SK-N-MC (cell line): ENCODE measurements at regions not wholly inside any gene's neighbourhood (a gene's known extent, or its start where the extent isn't known, plus 50 kb on each side); places are given as distances from the start of the nearest gene placed in this dataset.

Source experiments
- EZH2 ChIP-seq: fragments of 200-600 bp; sonication (generic); IDR thresholded peaks from one replicate; pipeline ENCODE4 v1.6.1; 2017; ENCODE audit warnings: antibody characterized with exemption
- POLR2AphosphoS5 ChIP-seq: IDR thresholded peaks from 2 replicates; pipeline ENCODE4 v1.6.1; 2012; ENCODE audit warnings: mild to moderate bottlenecking, low read depth, low read length, borderline replicate concordance

DNA sequence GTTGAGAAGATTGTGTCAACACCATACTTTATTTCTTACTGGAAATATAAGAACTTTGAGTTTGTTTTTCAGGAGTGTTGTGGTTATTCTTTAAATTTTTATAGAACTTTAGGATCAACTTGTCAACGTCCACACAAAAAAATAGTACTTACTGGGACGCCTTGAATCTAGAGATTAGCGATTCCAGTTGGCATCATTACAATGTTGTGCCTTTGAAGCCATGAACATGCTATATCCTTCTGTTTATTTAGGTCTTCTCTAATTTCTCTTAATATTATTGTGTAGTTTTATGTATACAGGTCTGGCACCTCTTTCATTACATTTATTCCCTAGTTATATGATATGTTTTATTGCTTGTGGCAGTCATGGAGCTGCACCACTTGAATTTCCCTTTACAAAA is 320.8 kb upstream of the CCDC196 start:
- TF ChIP-seq POLR2AphosphoS5: no peak
- TF ChIP-seq EZH2: no peak
